ENCODE measurements at regions not wholly inside any gene's neighbourhood (a gene's known extent, or its start where the extent isn't known, plus 50 kb on each side); places are given as distances from the start of the nearest gene placed in this dataset.

GRCh38 chr18:52174220-52174619, 165.8 kb upstream of the DCC start:
- no peak overlapping the region for H3K4me3 ChIP-seq
- no peaks in the 10 kb centered on the region for H3K4me1 ChIP-seq (ENCODE audit: low read depth)
- no peak for TF ChIP-seq CTCF (IDR thresholded peaks at IDR 0.05; ENCODE audit: low read depth, low read length)
- DNase-seq (ENCODE audit: low read depth in 1 of 2, low spot score in 1 of 2) = no peak
- H3K36me3 ChIP-seq = no peaks in the 10 kb centered on the region
- no peak overlapping the region for H3K27ac ChIP-seq
- H3K27me3 ChIP-seq = no peaks in the 10 kb centered on the region
- no peaks in the 10 kb centered on the region for H3K9me3 ChIP-seq (ENCODE audit: low read depth)

GRCh38 chr18:52175406-52175805, 164.6 kb upstream of the DCC start:
- Histone ChIP-seq H3K4me1 (ENCODE audit: low read depth) (no peaks in the 10 kb centered on the region), H3K36me3 (no peaks in the 10 kb centered on the region), H3K27me3 (no peaks in the 10 kb centered on the region), H3K9me3 (ENCODE audit: low read depth) (no peaks in the 10 kb centered on the region), H3K27ac (no peak overlapping the region), H3K4me3 (no peak overlapping the region)
- no peak for TF ChIP-seq CTCF (IDR thresholded peaks at IDR 0.05; ENCODE audit: low read depth, low read length)
- DNase-seq (ENCODE audit: low read depth in 1 of 2, low spot score in 1 of 2) = no peak

- Histone ChIP-seq H3K9me3 (ENCODE audit: low read depth) (no peaks in the 10 kb centered on the region), H3K27me3 (no peaks in the 10 kb centered on the region), H3K36me3 (no peaks in the 10 kb centered on the region), H3K4me1 (ENCODE audit: low read depth) (no peaks in the 10 kb centered on the region), H3K27ac (no peak overlapping the region), H3K4me3 (no peak overlapping the region)
- no peak for TF ChIP-seq CTCF (IDR thresholded peaks at IDR 0.05; ENCODE audit: low read depth, low read length)
- DNase-seq (ENCODE audit: low read depth in 1 of 2, low spot score in 1 of 2) = no peak
Measured at GRCh38 chr18:52183107-52183506, 156.9 kb upstream of the DCC start.

GRCh38 chr18:52190195-52190594, 149.8 kb upstream of the DCC start:
- H3K4me1 ChIP-seq (ENCODE audit: low read depth) = no peaks in the 10 kb centered on the region
- H3K36me3 ChIP-seq = no peaks in the 10 kb centered on the region
- no peaks in the 10 kb centered on the region for H3K27me3 ChIP-seq
- no peak for TF ChIP-seq CTCF (IDR thresholded peaks at IDR 0.05; ENCODE audit: low read depth, low read length)
- H3K9me3 ChIP-seq (ENCODE audit: low read depth) = no peaks in the 10 kb centered on the region
- no peak overlapping the region for H3K4me3 ChIP-seq
- no peak overlapping the region for H3K27ac ChIP-seq
- DNase-seq (ENCODE audit: low read depth in 1 of 2, low spot score in 1 of 2) = no peak

- H3K27me3 ChIP-seq = no peaks in the 10 kb centered on the region
- no peak for TF ChIP-seq CTCF (IDR thresholded peaks at IDR 0.05; ENCODE audit: low read depth, low read length)
- H3K9me3 ChIP-seq (ENCODE audit: low read depth) = no peaks in the 10 kb centered on the region
- no peaks in the 10 kb centered on the region for H3K36me3 ChIP-seq
- H3K4me3 ChIP-seq = no peak overlapping the region
- no peak for DNase-seq (ENCODE audit: low read depth in 1 of 2, low spot score in 1 of 2)
- H3K27ac ChIP-seq = no peak overlapping the region
- H3K4me1 ChIP-seq (ENCODE audit: low read depth) = no peaks in the 10 kb centered on the region
Measured at GRCh38 chr18:52190631-52191030, 149.4 kb upstream of the DCC start.

- Histone ChIP-seq H3K9me3 (ENCODE audit: low read depth) (no peaks in the 10 kb centered on the region), H3K27me3 (no peaks in the 10 kb centered on the region), H3K27ac (no peak overlapping the region), H3K4me3 (no peak overlapping the region), H3K4me1 (ENCODE audit: low read depth) (no peaks in the 10 kb centered on the region), H3K36me3 (no peaks in the 10 kb centered on the region)
- DNase-seq (ENCODE audit: low read depth in 1 of 2, low spot score in 1 of 2) = no peak
- TF ChIP-seq CTCF (IDR thresholded peaks at IDR 0.05; ENCODE audit: low read depth, low read length) = no peak
Measured at GRCh38 chr18:52200406-52200805, 139.6 kb upstream of the DCC start.
